Cardiac muscle cell (in vitro differentiated cells and primary cell): ENCODE measurements at regions not wholly inside any gene's neighbourhood (a gene's known extent, or its start where the extent isn't known, plus 50 kb on each side); places are given as distances from the start of the nearest gene placed in this dataset.

ENCODE experiments used
- DNase-seq, 2 donors: peaks; one replicate each; pipeline versions ENCODE4 v3.0.0 to v3.0.0-alpha.2; 2010 to 2017; ENCODE audit warnings: low read depth in 1 of 2, low spot score in 1 of 2
- H3K27ac ChIP-seq: fragments of 200-600 bp; sonication (generic); 2 replicates; pipeline ENCODE4 v1.5.1; 2016
- H3K27me3 ChIP-seq: fragments of 200-600 bp; sonication (generic); 2 replicates; pipeline ENCODE4 v1.6.0; 2016; ENCODE audit warnings: control low read depth
- H3K36me3 ChIP-seq: fragments of 200-600 bp; sonication (generic); 2 replicates; pipeline ENCODE4 v1.5.1; 2016; ENCODE audit warnings: control low read depth
- H3K4me1 ChIP-seq: fragments of 200-600 bp; sonication (generic); 2 replicates; pipeline ENCODE4 v1.8.1; 2017; ENCODE audit warnings: low read depth, mild to moderate bottlenecking, mixed run types
- H3K4me3 ChIP-seq: fragments of 200-600 bp; sonication (generic); 2 replicates; pipeline ENCODE4 v1.5.1; 2016; ENCODE audit warnings: mild to moderate bottlenecking
- H3K9me3 ChIP-seq: fragments of 200-600 bp; sonication (generic); 2 replicates; pipeline ENCODE4 v1.5.1; 2017; ENCODE audit warnings: low read depth, mild to moderate bottlenecking, control low read depth
- CTCF ChIP-seq: IDR thresholded peaks from 2 replicates; pipeline ENCODE4 v1.5.1; 2012; ENCODE audit warnings: low read depth, mild to moderate bottlenecking, low read length

DNA sequence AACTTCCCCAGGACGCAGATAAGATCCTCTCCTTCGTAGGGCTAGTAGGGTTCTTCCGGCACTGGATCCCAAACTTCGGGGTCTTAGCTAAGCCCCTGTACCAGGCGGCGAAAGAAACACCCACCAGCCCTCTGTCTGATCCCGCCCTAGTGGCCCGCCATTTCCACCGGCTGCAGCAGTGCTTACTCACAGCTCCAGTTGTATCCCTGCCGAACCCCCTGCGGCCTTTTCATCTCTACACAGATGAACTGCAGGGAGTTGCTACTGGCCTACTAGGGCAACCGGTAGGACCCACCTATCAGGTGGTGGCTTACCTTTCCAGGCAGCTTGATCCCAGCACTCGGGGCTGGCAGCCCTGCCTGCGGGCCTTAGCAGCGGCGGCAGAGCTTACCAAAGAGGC lies 961.2 kb downstream of the RPA4 start:
- Histone ChIP-seq H3K4me3 (no peak overlapping the region), H3K36me3 (no peaks in the 10 kb centered on the region), H3K27ac (no peak overlapping the region), H3K4me1 (no peaks in the 10 kb centered on the region), H3K27me3 (no peaks in the 10 kb centered on the region), H3K9me3 (no peaks in the 10 kb centered on the region)
- TF ChIP-seq CTCF, result no peak
- DNase-seq, result no peak

- no peak for DNase-seq
- Histone ChIP-seq H3K4me3 (no peak overlapping the region), H3K9me3 (no peaks in the 10 kb centered on the region), H3K4me1 (no peaks in the 10 kb centered on the region), H3K27ac (no peak overlapping the region), H3K27me3 (no peaks in the 10 kb centered on the region), H3K36me3 (no peaks in the 10 kb centered on the region)
- TF ChIP-seq CTCF, result no peak
Measured at GRCh38 chrX:97845451-97845850, 961.7 kb downstream of the RPA4 start.

GRCh38 chrX:97846228-97846627 lies 962.5 kb downstream of the RPA4 start:
- TF ChIP-seq CTCF, result no peak
- no peak overlapping the region for H3K4me3 ChIP-seq
- no peak overlapping the region for H3K27ac ChIP-seq
- H3K36me3 ChIP-seq, result no peaks in the 10 kb centered on the region
- H3K27me3 ChIP-seq, result no peaks in the 10 kb centered on the region
- no peaks in the 10 kb centered on the region for H3K9me3 ChIP-seq
- H3K4me1 ChIP-seq, result no peaks in the 10 kb centered on the region
- no peak for DNase-seq

DNA sequence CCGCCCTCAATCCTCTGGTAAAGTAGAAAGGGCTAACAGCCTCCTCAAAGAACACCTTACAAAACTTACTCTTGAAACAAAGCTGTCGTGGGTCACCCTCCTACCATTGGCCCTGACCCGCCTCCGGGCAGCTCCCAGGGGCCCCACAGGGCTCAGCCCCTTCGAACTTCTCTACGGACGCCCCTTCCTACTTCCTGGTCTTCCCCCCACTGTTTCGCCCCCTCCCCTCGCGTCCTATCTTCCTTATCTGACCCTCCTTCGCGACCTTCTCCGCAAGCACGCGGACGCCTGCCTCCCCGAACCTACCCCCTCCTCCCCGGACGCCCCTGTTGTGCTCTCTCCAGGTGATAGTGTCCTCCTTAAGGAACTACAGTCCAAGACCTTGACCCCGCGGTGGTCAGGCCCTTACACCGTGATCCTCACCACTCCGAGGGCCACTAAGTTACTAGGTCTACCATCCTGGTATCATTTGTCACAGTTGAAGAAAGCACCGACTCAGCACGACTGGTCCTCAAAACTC lies 963.1 kb downstream of the RPA4 start:
- H3K27me3 ChIP-seq, result no peaks in the 10 kb centered on the region
- no peak for TF ChIP-seq CTCF
- no peaks in the 10 kb centered on the region for H3K36me3 ChIP-seq
- DNase-seq, result no peak
- H3K27ac ChIP-seq, result no peak overlapping the region
- no peaks in the 10 kb centered on the region for H3K9me3 ChIP-seq
- H3K4me3 ChIP-seq, result no peak overlapping the region
- H3K4me1 ChIP-seq, result no peaks in the 10 kb centered on the region

- H3K4me1 ChIP-seq, result no peaks in the 10 kb centered on the region
- no peak for TF ChIP-seq CTCF
- no peaks in the 10 kb centered on the region for H3K36me3 ChIP-seq
- no peaks in the 10 kb centered on the region for H3K9me3 ChIP-seq
- DNase-seq, result no peak
- H3K27ac ChIP-seq, result no peak overlapping the region
- H3K4me3 ChIP-seq, result no peak overlapping the region
- H3K27me3 ChIP-seq, result no peaks in the 10 kb centered on the region
Measured at GRCh38 chrX:97847885-97848679, 964.4 kb downstream of the RPA4 start.
